NT2/D1 (cell line): ENCODE measurements at regions not wholly inside any gene's neighbourhood (a gene's known extent, or its start where the extent isn't known, plus 50 kb on each side); places are given as distances from the start of the nearest gene placed in this dataset.
"Not testable (repeated sequence)": the region's sequence is repeated elsewhere in the genome, so short reads cannot be mapped to it uniquely, and the experiment has no call there.

ENCODE experiments used
- DNase-seq: peaks from one replicate; pipeline ENCODE4 v3.0.0-alpha.2; 2011; ENCODE audit warnings: low read depth, low spot score
- H3K27me3 ChIP-seq: 2 replicates; pipeline ENCODE4 v1.6.0; 2011; ENCODE audit warnings: mild to moderate bottlenecking; ENCODE audit not compliant: insufficient read length, insufficient read depth
- H3K36me3 ChIP-seq: 2 replicates; pipeline ENCODE4 v1.6.1; 2011; ENCODE audit warnings: mild to moderate bottlenecking, low read length, mixed read lengths; ENCODE audit not compliant: insufficient read depth, insufficient read length
- H3K4me1 ChIP-seq: 2 replicates; pipeline ENCODE4 v1.5.1; 2011; ENCODE audit not compliant: insufficient read depth, insufficient read length
- H3K4me3 ChIP-seq: 2 replicates; pipeline ENCODE4 v1.5.1; 2011; ENCODE audit warnings: low read depth; ENCODE audit not compliant: insufficient read length
- H3K9ac ChIP-seq: 2 replicates; pipeline ENCODE4 v1.6.0; 2011; ENCODE audit warnings: low read depth; ENCODE audit not compliant: insufficient read length
- H3K9me3 ChIP-seq: 2 replicates; pipeline ENCODE4 v1.5.1; 2011; ENCODE audit warnings: mild to moderate bottlenecking, low read length; ENCODE audit not compliant: insufficient read depth
- SUZ12 ChIP-seq: IDR thresholded peaks from 2 replicates; pipeline ENCODE4 v1.6.1; 2011; ENCODE audit not compliant: insufficient read length, insufficient read depth; ENCODE audit errors: extremely low read depth
- YY1 ChIP-seq: IDR thresholded peaks from 2 replicates; pipeline ENCODE4 v1.6.1; 2011; ENCODE audit not compliant: insufficient read length, insufficient read depth
- ZNF274 ChIP-seq: IDR thresholded peaks from 2 replicates; pipeline ENCODE4 v1.6.1; 2011; ENCODE audit warnings: mild to moderate bottlenecking, low read depth, low read length

DNA sequence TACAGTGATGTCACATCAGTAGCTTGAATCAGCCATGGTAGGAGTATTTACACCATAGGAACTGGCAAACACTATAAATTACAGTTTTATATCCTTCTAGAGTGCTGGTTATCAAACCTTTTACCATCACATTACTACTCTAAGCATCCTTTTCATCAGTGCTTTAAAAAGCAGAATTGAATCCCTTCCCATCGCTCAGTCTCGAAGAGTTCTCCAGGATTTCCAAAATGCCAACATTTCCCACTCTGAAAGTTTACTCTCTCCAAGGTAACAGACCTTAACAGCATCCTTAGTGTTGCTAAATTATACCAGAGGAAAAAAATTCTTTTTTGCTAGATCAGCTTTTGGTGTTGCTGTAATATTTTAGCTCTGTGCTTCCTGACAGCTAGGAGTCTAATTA lies 209.4 kb upstream of the USP15 start:
- Histone ChIP-seq H3K9ac (no peak overlapping the region), H3K27me3 (no peaks in the 10 kb centered on the region), H3K36me3 (no peaks in the 10 kb centered on the region), H3K4me1 (no peaks in the 10 kb centered on the region), H3K9me3 (no peaks in the 10 kb centered on the region), H3K4me3 (no peak overlapping the region)
- DNase-seq, result no peak
- TF ChIP-seq SUZ12 (no peak), ZNF274 (no peak), YY1 (no peak)

DNA sequence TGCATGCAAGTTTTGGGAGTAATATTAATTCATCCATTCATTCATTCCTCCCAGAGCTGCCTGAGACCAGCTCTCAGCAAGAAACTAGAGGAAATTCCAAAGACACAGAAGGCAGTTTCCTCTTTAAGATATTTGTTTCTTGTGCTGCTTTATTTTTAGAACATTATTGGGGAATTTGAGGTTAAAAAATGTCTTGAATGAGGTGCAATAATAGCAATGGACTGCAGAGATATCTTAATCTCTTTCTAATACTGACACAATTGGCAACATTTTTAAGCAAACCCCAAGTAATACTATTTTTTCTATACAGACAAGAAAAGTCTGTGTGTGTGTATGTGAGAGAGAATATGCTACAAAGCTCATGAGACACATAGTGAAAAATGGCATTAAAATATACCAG lies 190.2 kb upstream of the USP15 start:
- DNase-seq, result no peak
- Histone ChIP-seq H3K4me3 (no peak overlapping the region), H3K4me1 (no peaks in the 10 kb centered on the region), H3K9ac (no peak overlapping the region), H3K36me3 (no peaks in the 10 kb centered on the region), H3K9me3 (no peaks in the 10 kb centered on the region), H3K27me3 (no peaks in the 10 kb centered on the region)
- no peak for TF ChIP-seq ZNF274
- no peak for TF ChIP-seq YY1
- TF ChIP-seq SUZ12, result no peak

DNA sequence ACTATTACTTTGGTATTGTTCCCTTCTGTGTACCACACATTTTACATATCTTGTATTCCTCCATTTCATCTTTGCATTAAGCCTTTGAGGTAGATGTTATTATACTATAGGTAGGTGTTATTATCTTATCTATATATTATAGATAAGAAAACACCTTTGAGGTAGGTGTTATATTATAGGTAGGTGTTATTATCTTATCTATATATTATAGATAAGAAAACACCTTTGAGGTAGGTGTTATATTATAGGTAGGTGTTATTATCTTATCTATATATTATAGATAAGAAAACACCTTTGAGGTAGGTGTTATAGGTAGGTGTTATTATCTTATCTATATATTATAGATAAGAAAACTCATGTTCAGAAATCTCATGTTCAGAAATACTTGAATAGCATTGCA lies 187.0 kb upstream of the USP15 start:
- not testable (repeated sequence) for H3K9ac ChIP-seq

DNA sequence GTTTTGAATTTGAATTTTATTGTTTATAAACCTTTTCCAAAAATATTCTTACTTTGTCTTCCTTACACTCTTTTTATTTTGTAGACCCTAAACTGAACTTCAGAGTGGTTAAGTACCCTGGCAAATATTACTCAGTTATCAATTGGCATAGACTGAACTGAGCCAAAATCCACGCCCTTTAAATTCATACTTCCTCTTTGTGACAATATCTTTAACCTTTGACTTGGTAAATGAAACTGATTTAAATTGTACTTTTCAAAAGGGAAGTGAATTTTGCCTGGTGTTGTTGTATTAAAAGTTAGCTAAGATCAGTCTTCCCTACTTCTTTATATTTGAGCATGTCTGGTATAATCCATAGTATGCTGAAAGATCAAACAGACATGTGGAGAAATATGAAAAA lies 184.3 kb upstream of the USP15 start:
- no peaks in the 10 kb centered on the region for H3K27me3 ChIP-seq
- H3K9me3 ChIP-seq, result no peaks in the 10 kb centered on the region
- no peaks in the 10 kb centered on the region for H3K4me1 ChIP-seq
- H3K36me3 ChIP-seq, result no peaks in the 10 kb centered on the region
- DNase-seq, result no peak
- TF ChIP-seq YY1, result no peak
- no peak for TF ChIP-seq SUZ12
- TF ChIP-seq ZNF274, result no peak
- H3K9ac ChIP-seq, result no peak overlapping the region
- H3K4me3 ChIP-seq, result no peak overlapping the region

More for the DNA sequence above, 187.0 kb upstream of the USP15 start:
- DNase-seq, H3K9me3 ChIP-seq, H3K4me3 ChIP-seq, H3K27me3 ChIP-seq, H3K36me3 ChIP-seq, H3K4me1 ChIP-seq: not testable (repeated sequence)

DNA sequence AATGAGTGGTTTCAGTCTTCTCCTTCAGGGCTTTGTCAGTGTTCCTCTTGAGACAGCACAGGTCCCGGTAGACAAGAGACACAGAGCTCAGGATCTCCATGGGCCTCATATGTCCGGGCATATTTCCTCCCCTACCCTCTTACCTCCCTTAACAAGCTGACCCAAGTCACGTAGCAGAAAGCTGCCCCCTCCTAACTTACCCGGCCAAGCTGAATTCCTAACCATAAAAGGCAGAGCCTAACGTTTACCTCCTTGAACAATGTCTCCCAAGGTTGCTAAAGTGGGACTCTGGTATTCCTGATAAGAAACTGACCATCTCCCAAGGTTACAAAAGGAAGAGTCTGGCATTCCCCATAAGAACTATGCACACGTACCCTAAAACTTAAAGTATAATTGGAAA lies 182.2 kb upstream of the USP15 start:
- Histone ChIP-seq H3K4me3 (no peak overlapping the region), H3K4me1 (no peaks in the 10 kb centered on the region), H3K27me3 (no peaks in the 10 kb centered on the region), H3K9ac (no peak overlapping the region), H3K36me3 (no peaks in the 10 kb centered on the region), H3K9me3 (no peaks in the 10 kb centered on the region)
- TF ChIP-seq ZNF274 (no peak), YY1 (no peak), SUZ12 (no peak)
- no peak for DNase-seq

DNA sequence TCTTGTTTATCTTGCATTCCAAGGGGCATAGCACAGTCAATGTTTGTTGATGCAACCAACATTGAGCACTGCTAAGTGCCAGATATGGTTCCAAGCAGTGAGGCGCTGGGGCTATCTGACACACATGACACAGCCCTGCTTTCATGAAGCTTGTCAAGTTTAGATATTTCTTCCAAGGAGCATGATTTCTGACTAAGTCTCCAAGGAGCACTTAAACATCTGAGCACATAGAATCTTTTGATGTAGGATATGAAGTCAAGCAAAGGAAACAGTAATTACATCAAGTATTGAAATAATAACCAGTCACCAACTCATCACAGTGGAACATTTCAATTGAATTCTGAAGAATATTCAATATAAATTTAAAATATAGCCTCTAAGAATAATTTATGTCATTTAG lies 177.8 kb upstream of the USP15 start:
- Histone ChIP-seq H3K27me3 (no peaks in the 10 kb centered on the region), H3K4me1 (no peaks in the 10 kb centered on the region), H3K9ac (no peak overlapping the region), H3K4me3 (no peak overlapping the region), H3K36me3 (no peaks in the 10 kb centered on the region), H3K9me3 (0 out of 2 replicates have a peak, but pooled peaks cover 7% of the 10 kb centered on the region)
- TF ChIP-seq SUZ12 (no peak), YY1 (no peak), ZNF274 (no peak)
- DNase-seq, result no peak

DNA sequence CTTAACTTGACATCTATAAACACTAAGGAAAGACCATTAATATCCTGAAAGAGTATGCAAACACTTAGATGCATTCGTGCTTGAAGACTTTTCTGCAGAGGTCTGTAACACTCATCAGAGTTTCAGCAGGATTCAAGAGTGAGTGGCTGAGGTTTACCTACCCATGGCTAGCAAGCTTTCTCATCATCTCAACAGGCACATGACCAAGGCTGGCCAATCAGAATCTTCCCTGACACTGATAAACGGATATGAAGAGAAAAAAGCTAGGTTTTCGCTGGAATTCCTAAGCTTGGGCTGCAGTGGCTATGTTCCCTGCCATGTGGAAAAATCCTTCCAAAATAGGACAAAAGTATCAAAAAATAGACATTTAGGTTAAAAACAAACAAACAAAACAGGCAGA lies 162.1 kb upstream of the USP15 start:
- DNase-seq, result no peak
- H3K9me3 ChIP-seq, result no peaks in the 10 kb centered on the region
- H3K9ac ChIP-seq, result no peak overlapping the region
- no peak overlapping the region for H3K4me3 ChIP-seq
- H3K27me3 ChIP-seq, result no peaks in the 10 kb centered on the region
- no peak for TF ChIP-seq SUZ12
- TF ChIP-seq YY1, result no peak
- TF ChIP-seq ZNF274, result no peak
- H3K4me1 ChIP-seq, result no peaks in the 10 kb centered on the region
- H3K36me3 ChIP-seq, result no peaks in the 10 kb centered on the region

DNA sequence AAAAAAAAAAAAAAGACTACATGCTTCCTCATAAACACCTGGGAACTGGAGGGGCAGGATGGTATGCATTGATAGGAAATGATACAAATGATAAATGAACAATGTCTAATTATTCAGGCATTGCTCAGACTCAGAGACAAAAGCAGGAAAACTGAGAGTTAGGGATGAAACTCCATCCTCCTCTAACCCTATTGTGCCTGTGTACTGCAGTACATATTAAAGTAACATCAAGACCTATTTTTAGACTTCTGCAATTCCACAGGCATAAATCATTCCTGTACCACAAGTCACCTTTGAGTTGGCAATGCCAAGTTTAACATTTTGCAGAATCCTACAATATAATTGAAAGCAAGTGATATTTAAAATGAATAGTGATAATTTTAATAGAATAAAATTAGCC lies 156.5 kb upstream of the USP15 start:
- no peak overlapping the region for H3K9ac ChIP-seq
- TF ChIP-seq YY1 (no peak), SUZ12 (no peak), ZNF274 (no peak)
- DNase-seq, result no peak
- H3K4me1 ChIP-seq, result no peaks in the 10 kb centered on the region
- no peaks in the 10 kb centered on the region for H3K36me3 ChIP-seq
- H3K4me3 ChIP-seq, result no peak overlapping the region
- no peaks in the 10 kb centered on the region for H3K9me3 ChIP-seq
- no peaks in the 10 kb centered on the region for H3K27me3 ChIP-seq
